AG09319 (cell line): ENCODE measurements at regions not wholly inside any gene's neighbourhood (a gene's known extent, or its start where the extent isn't known, plus 50 kb on each side); places are given as distances from the start of the nearest gene placed in this dataset.

ENCODE experiments used
- DNase-seq: peaks from one replicate; pipeline ENCODE4 v3.0.0-alpha.2; 2010; ENCODE audit warnings: low read depth; ENCODE audit errors: extremely low read depth
- TF ChIP-seq, protein P1 (sequence below): IDR thresholded peaks from 2 replicates; pipeline ENCODE4 v1.5.1; 2011; ENCODE audit warnings: low read depth, mild to moderate bottlenecking, inconsistent platforms, low read length, moderate library complexity

DNA sequence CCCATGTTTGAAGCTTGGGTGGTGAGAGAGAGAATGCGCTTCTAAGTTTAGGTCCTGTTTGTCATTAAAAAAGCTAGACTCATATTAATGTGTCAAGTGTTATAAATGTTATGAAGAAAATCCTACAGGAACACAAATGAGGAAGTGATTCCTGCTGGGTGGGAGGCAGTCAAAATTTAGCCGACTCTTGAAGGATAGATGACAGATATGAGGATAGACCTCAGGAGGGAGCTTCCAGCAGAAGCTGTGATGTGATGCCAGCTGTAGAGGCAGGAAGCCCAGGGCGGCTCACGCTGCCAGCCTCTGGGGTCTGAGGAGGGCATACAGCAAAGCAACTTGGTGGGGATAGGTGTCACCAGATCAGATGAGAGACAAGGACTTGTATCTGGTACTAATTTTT, 74.7 kb upstream of the ADAMTS16 start:
- TF ChIP-seq, protein P1, sequence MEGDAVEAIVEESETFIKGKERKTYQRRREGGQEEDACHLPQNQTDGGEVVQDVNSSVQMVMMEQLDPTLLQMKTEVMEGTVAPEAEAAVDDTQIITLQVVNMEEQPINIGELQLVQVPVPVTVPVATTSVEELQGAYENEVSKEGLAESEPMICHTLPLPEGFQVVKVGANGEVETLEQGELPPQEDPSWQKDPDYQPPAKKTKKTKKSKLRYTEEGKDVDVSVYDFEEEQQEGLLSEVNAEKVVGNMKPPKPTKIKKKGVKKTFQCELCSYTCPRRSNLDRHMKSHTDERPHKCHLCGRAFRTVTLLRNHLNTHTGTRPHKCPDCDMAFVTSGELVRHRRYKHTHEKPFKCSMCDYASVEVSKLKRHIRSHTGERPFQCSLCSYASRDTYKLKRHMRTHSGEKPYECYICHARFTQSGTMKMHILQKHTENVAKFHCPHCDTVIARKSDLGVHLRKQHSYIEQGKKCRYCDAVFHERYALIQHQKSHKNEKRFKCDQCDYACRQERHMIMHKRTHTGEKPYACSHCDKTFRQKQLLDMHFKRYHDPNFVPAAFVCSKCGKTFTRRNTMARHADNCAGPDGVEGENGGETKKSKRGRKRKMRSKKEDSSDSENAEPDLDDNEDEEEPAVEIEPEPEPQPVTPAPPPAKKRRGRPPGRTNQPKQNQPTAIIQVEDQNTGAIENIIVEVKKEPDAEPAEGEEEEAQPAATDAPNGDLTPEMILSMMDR, result no peak

DNA sequence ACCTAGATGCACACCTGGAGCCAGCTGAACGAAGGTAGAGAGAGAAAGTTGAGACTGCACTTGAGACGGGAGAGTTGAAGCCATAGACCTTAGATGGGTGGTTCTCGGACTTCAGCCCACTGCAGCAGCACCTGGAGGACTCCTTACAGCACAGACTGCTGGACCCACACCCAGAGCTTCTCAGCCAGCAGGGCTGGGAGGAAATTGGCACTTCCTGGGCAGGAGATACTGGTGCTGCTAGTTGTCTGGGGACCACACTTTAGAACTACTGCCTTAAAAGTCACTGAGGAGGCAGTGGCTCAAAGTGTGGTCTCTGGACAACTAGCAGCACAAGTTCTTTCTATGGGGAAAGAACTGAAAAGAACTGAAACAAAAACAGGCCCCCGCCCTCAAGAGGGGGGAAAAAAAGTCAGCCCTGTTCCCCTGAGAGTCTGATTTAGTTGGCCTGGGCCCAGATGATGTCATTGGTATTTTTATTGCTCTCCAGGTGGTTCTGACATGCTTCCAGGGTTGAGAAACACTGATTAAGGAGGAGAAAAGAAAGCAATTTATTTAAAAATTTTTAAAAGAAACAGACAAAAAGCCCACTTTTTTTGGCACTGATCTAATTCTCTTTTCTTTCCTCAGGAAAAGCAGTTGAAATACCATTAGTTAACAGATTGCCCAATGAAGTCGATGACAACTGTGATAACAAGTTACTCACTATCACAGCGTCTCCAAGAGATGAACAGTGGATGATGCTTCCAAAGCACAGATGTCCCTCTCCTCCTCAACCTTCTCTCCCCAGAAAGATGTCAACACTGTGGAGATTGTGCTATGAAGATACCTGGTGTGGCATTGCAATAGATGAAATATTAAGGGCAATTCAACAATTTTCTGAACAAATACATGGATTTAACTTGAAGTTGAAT, 73.6 kb upstream of the ADAMTS16 start:
- no peak for DNase-seq

More for the DNA sequence above, 74.7 kb upstream of the ADAMTS16 start:
- DNase-seq, result no peak

DNA sequence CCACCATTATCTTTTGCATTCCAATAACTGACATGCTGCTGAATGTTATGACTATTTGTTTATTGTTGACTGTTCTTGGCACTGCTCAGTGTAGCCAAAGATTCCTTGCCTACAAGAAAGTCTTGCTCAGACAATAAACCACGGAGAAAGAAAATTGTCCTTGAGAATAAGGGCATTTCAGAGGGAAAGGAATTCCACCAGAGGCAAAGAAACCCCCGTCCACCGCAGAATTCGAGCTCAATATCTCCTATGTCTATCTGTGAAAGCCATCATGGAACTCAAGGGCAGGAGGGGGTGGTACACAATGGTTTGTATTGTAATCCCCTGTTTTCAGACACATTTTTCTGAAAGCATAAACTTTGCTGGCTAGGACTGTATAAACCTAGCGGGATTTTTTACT, 70.3 kb upstream of the ADAMTS16 start:
- DNase-seq, result no peak
- TF ChIP-seq, protein P1, result no peak

More for the DNA sequence above, 73.6 kb upstream of the ADAMTS16 start:
- TF ChIP-seq, protein P1, result no peak

DNA sequence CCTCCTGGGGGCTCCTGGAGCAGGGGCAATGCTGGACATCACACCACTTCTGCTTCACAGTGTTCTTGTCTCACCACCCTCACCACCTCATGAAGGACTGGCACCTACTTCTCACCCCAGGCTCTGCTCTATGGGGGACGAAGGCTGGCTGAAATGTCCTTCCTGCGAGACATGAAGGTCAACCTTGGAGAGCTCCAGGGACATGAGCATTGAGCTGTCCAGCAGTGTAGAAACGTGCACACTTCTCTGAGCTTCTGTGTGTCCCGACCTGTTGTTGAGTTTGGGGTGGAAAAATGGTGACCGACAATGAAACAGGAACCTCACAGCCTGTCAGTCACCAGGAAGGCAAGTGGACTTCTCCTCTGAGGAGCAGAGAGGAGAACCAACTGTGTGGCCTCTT, 68.6 kb upstream of the ADAMTS16 start:
- TF ChIP-seq, protein P1, result no peak
- DNase-seq, result no peak

DNA sequence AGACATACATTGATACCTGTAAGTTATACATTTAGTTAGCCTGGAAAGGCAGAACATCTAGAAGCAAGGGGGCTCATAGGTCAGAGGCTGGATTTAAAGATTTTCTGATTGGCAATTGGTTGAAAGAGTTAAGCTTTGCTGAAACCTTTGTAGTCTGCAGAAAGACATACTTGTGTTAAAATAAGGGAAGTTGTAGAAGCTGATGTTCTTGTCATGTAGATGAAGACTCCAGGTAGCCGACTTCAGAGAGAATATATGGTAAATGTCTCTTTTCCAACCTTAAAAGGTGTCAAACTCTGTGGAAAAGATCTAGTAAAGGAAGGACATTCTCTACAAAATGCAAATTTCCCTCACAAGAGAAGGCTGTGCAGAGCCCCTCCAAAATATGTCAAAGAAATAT, 62.9 kb upstream of the ADAMTS16 start:
- no peak for DNase-seq
- TF ChIP-seq, protein P1, result no peak

DNA sequence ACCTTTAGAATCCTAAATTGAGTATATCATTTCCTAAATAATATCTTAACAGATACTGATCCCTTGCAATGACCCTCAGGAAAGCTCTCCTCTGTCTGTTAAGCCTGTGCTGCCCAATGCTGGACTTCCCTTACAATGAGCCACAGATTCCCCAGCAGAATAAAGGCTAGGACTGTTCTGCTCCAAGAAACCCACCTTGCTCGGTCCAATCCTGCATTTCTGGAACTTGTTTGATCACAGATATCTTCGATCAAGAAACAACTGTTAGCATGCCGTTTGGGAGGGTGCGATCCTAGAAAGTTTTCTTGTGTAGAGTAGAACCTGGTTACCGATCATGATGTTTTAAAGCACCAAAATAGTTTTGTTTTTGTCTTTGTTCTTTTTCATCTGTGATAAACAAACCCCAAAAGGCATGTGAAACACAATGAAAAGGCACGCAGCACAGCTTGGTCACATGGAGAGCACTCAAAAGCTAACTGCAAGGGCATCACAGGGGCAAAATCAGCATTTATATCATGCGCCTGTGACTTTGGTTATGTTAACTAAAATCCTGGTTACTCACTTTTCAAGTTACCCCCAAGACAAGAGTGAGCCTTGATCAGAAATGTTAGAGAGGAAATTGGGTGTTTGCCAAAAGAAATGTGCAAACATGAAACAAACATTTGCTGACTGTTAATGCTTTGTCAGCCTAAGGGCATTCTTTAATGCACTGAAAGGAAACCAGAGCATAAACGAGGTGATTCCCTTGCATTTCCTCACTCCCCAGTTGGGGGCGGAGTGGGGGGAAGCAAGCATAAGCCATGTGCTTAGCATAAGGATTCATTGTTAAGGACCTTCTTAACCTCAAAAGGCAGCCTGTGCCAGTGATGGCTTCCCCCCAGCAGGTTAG, 61.9 kb upstream of the ADAMTS16 start:
- no peak for DNase-seq
- TF ChIP-seq, protein P1, result no peak

DNA sequence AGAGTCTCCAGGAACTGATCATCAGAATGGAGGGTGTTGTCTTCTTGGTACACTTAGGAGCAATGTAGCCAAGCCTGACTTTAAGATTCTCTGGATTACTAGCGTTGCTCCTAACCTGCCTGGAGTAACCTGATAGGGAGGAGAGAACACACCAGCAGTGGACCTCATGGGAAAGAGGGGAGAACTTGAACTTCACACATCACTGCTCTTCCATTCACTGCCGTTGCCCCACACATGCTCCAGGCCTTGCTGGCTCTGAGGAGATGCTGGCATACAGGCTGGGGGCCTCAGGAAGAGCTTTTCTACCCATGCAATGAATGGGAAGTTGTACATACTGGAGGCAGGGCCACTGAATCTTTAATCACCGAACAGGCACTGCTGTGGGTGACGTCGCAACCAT, 60.3 kb upstream of the ADAMTS16 start:
- TF ChIP-seq, protein P1, result no peak
- no peak for DNase-seq
